ENCODE measurements at regions not wholly inside any gene's neighbourhood (a gene's known extent, or its start where the extent isn't known, plus 50 kb on each side); places are given as distances from the start of the nearest gene placed in this dataset.

DNA sequence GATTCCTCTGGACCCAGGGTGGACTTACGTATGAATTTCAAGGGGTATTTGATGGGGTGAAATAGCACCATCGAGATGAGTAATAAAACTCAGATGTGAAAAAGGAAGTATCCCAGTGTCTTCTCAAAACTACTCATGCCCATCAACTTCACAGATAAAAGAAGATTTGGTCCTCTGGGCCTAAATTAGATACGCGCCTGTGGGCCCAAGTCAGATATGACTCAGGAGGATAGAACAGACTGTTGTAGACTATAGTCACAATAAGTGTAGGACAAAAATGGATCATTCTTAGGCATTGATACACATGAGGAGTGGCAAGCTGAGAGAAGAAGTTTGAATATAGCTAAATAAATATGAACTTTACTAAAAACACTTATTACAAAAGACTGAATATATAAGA is 2438.8 kb downstream of the PCDH9 start:
- Histone ChIP-seq H3K4me2 (ENCODE audit: low read depth, low read length, poor library complexity, severe bottlenecking) (no peak overlapping the region), H3K9ac (ENCODE audit: low read length) (no peak overlapping the region), H4K20me1 (ENCODE audit: low read depth, low read length) (no peaks in the 10 kb centered on the region), H3K9me2 (replicated peaks; ENCODE audit: insufficient read depth, low read length) (no peaks in the 10 kb centered on the region), H3K27me3 (ENCODE audit: low read length) (no peaks in the 10 kb centered on the region), H3K79me2 (ENCODE audit: insufficient read depth, low read length) (no peaks in the 10 kb centered on the region), H3K36me3 (ENCODE audit: low read length) (no peaks in the 10 kb centered on the region), H3K4me3 (ENCODE audit: insufficient read depth, low read length, poor library complexity, severe bottlenecking) (no peak overlapping the region), H3K9me3 (ENCODE audit: insufficient read depth, low read length) (no peaks in the 10 kb centered on the region; the same call in 1 of the 2 replicates), H3K27ac (ENCODE audit: low read depth, low read length) (no peak overlapping the region), H3F3A (ENCODE audit: insufficient read depth) (no peaks in the 10 kb centered on the region), H2AFZ (ENCODE audit: low read depth, low read length, severe bottlenecking) (no peak overlapping the region)
- TF ChIP-seq EZH2phosphoT487 (conservative IDR thresholded peaks at IDR 0.05; ENCODE audit: low read length), result no peak
- TF ChIP-seq, protein P1, sequence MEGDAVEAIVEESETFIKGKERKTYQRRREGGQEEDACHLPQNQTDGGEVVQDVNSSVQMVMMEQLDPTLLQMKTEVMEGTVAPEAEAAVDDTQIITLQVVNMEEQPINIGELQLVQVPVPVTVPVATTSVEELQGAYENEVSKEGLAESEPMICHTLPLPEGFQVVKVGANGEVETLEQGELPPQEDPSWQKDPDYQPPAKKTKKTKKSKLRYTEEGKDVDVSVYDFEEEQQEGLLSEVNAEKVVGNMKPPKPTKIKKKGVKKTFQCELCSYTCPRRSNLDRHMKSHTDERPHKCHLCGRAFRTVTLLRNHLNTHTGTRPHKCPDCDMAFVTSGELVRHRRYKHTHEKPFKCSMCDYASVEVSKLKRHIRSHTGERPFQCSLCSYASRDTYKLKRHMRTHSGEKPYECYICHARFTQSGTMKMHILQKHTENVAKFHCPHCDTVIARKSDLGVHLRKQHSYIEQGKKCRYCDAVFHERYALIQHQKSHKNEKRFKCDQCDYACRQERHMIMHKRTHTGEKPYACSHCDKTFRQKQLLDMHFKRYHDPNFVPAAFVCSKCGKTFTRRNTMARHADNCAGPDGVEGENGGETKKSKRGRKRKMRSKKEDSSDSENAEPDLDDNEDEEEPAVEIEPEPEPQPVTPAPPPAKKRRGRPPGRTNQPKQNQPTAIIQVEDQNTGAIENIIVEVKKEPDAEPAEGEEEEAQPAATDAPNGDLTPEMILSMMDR (IDR thresholded peaks at IDR 0.05; ENCODE audit: insufficient read depth, low read length, poor library complexity, severe bottlenecking), result no peak

DNA sequence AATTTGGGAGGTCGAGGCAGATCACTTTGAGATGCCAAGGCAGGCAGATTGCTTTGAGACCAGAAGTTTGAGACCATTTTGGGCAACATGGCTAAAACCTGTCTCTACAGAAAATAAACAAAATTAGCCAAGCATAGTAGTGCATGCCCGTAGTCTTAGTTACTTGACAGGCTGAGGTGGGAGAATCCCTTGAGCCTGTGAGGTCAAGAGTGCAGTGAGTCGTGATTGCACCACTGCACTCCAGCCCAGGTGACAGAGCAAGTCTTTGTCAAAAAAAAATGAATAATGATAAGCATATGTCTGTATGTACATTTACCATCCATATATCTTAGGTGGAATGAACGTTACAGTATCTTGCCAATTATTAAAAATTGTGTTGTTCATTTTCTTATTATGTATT is 2447.7 kb downstream of the PCDH9 start:
- Histone ChIP-seq H3K9me3 (ENCODE audit: insufficient read depth, low read length) (no peaks in the 10 kb centered on the region; the same call in 1 of the 2 replicates), H3K9ac (ENCODE audit: low read length) (no peak overlapping the region), H4K20me1 (ENCODE audit: low read depth, low read length) (no peaks in the 10 kb centered on the region), H3K27me3 (ENCODE audit: low read length) (no peaks in the 10 kb centered on the region), H2AFZ (ENCODE audit: low read depth, low read length, severe bottlenecking) (peak overlapping the region; percentile 63), H3K79me2 (ENCODE audit: insufficient read depth, low read length) (no peaks in the 10 kb centered on the region), H3K36me3 (ENCODE audit: low read length) (no peaks in the 10 kb centered on the region), H3F3A (ENCODE audit: insufficient read depth) (no peaks in the 10 kb centered on the region), H3K9me2 (replicated peaks; ENCODE audit: insufficient read depth, low read length) (no peaks in the 10 kb centered on the region), H3K27ac (ENCODE audit: low read depth, low read length) (no peak overlapping the region), H3K4me3 (ENCODE audit: insufficient read depth, low read length, poor library complexity, severe bottlenecking) (no peak overlapping the region), H3K4me2 (ENCODE audit: low read depth, low read length, poor library complexity, severe bottlenecking) (no peak overlapping the region)
- TF ChIP-seq, protein P1 (IDR thresholded peaks at IDR 0.05; ENCODE audit: insufficient read depth, low read length, poor library complexity, severe bottlenecking), result no peak
- TF ChIP-seq EZH2phosphoT487 (conservative IDR thresholded peaks at IDR 0.05; ENCODE audit: low read length), result no peak

DNA sequence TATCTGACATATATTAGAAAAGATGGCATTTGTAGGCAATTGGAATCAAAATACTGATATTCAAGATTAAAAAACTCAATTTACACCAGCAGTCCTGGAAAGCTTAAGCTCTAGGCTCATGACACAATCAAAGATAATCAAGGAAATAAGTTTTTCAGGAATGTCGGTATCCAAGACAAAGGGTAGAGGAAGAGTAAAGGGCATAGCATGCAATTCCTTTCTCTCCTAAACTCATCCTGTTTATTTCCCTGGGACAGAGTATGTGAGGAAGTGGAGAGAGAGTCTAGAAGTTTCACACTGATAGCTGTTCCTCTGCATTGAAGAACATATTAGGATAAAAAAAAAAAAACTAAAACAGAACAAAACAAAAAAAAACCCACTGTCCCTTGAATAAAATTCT is 2452.1 kb downstream of the PCDH9 start:
- Histone ChIP-seq H3K4me2 (ENCODE audit: low read depth, low read length, poor library complexity, severe bottlenecking) (no peak overlapping the region), H3K4me3 (ENCODE audit: insufficient read depth, low read length, poor library complexity, severe bottlenecking) (no peak overlapping the region), H3F3A (ENCODE audit: insufficient read depth) (no peaks in the 10 kb centered on the region), H3K9ac (ENCODE audit: low read length) (no peak overlapping the region), H2AFZ (ENCODE audit: low read depth, low read length, severe bottlenecking) (no peak overlapping the region), H3K27me3 (ENCODE audit: low read length) (no peaks in the 10 kb centered on the region), H3K9me3 (ENCODE audit: insufficient read depth, low read length) (no peaks in the 10 kb centered on the region), H3K9me2 (replicated peaks; ENCODE audit: insufficient read depth, low read length) (no peaks in the 10 kb centered on the region), H3K27ac (ENCODE audit: low read depth, low read length) (no peak overlapping the region), H3K79me2 (ENCODE audit: insufficient read depth, low read length) (no peaks in the 10 kb centered on the region), H3K36me3 (ENCODE audit: low read length) (no peaks in the 10 kb centered on the region), H4K20me1 (ENCODE audit: low read depth, low read length) (no peaks in the 10 kb centered on the region)
- TF ChIP-seq, protein P1 (IDR thresholded peaks at IDR 0.05; ENCODE audit: insufficient read depth, low read length, poor library complexity, severe bottlenecking), result no peak
- no peak for TF ChIP-seq EZH2phosphoT487 (conservative IDR thresholded peaks at IDR 0.05; ENCODE audit: low read length)

Data from SU-DHL-6 (cell line).